ENCODE measurements at regions not wholly inside any gene's neighbourhood (a gene's known extent, or its start where the extent isn't known, plus 50 kb on each side); places are given as distances from the start of the nearest gene placed in this dataset.

GRCh38 chr2:13006829-13007717 lies 290.3 kb downstream of the TRIB2 start:
- TF ChIP-seq ARNT (IDR thresholded peaks at IDR 0.05) (no peak), BHLHE40 (IDR thresholded peaks at IDR 0.05; ENCODE audit: borderline replicate concordance) (no peak), FOXM1 (IDR thresholded peaks at IDR 0.05; ENCODE audit: borderline replicate concordance) (no peak), L3MBTL2 (conservative IDR thresholded peaks at IDR 0.05) (no peak), ZNF384 (IDR thresholded peaks at IDR 0.05) (no peak), FOXK2 (IDR thresholded peaks at IDR 0.05) (no peak), SP1 (IDR thresholded peaks at IDR 0.05) (no peak), FOXA1 (IDR thresholded peaks at IDR 0.05) (no peak), NFRKB (IDR thresholded peaks at IDR 0.05) (no peak), TARDBP (IDR thresholded peaks at IDR 0.05) (no peak), SUZ12 (IDR thresholded peaks at IDR 0.05) (no peak), LEF1 (IDR thresholded peaks at IDR 0.05; ENCODE audit: borderline replicate concordance) (no peak)

All from HEK293T (cell line).